ENCODE measurements at regions not wholly inside any gene's neighbourhood (a gene's known extent, or its start where the extent isn't known, plus 50 kb on each side); places are given as distances from the start of the nearest gene placed in this dataset.

DNA sequence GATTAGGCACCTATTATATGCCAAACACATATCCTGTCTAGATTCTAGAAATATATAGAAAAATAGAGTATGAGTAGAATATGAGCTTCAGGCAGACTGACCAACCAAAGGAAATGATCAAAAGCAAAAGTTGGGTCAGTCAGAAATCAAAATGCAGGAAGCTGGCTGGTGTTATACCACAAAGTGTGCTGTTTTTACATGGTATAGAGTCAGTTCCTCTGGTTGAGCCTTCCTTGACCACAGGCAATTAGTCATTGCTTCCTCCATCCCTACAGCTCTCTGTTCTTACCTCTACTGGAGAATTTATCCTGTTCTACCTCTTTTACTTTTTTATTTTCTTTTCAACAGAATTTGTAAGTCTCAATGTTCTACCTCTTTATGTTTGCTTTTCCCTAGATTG is 149.8 kb downstream of the TMCO5A start:
- intact Hi-C loops (cut with DNase I) = no loop called here
- TF ChIP-seq CTCF (IDR thresholded peaks at IDR 0.05; ENCODE audit: borderline replicate concordance, extremely low read depth, insufficient read depth) = no peak
- Histone ChIP-seq H3K27ac (ENCODE audit: low read depth in 2 of 2, low read length in 2 of 2) (no peak overlapping the region), H3K4me1 (ENCODE audit: control insufficient read depth in 2 of 3, insufficient read depth in 2 of 3, low read depth in 1 of 3, low read length in 3 of 3) (no peaks in the 10 kb centered on the region), H3K27me3 (ENCODE audit: control insufficient read depth, insufficient read depth, low read length) (no peaks in the 10 kb centered on the region), H3K9ac (ENCODE audit: low read length in 3 of 3) (no peak overlapping the region), H3K9me3 (ENCODE audit: control insufficient read depth in 2 of 3, insufficient read depth in 1 of 3, low read length in 3 of 3) (no peaks in the 10 kb centered on the region), H3K36me3 (ENCODE audit: control insufficient read depth in 2 of 3, insufficient read depth in 3 of 3, low read length in 3 of 3) (no peaks in the 10 kb centered on the region), H3K4me3 (ENCODE audit: low read length in 3 of 3) (no peak overlapping the region)
- no peak for FAIRE-seq
- DNase-seq = no peak

- intact Hi-C loops (cut with DNase I) = no loop called here
- Histone ChIP-seq H3K27me3 (ENCODE audit: control insufficient read depth, insufficient read depth, low read length) (no peaks in the 10 kb centered on the region), H3K4me3 (ENCODE audit: low read length in 3 of 3) (no peak overlapping the region), H3K4me1 (ENCODE audit: control insufficient read depth in 2 of 3, insufficient read depth in 2 of 3, low read depth in 1 of 3, low read length in 3 of 3) (no peaks in the 10 kb centered on the region), H3K27ac (ENCODE audit: low read depth in 2 of 2, low read length in 2 of 2) (no peak overlapping the region), H3K9me3 (ENCODE audit: control insufficient read depth in 2 of 3, insufficient read depth in 1 of 3, low read length in 3 of 3) (no peaks in the 10 kb centered on the region), H3K9ac (ENCODE audit: low read length in 3 of 3) (no peak overlapping the region), H3K36me3 (ENCODE audit: control insufficient read depth in 2 of 3, insufficient read depth in 3 of 3, low read length in 3 of 3) (no peaks in the 10 kb centered on the region)
- no peak for FAIRE-seq
- no peak for TF ChIP-seq CTCF (IDR thresholded peaks at IDR 0.05; ENCODE audit: borderline replicate concordance, extremely low read depth, insufficient read depth)
- no peak for DNase-seq
Measured at GRCh38 chr15:38085114-38085513, 150.7 kb downstream of the TMCO5A start.

GRCh38 chr15:38085931-38086568 is 151.6 kb downstream of the TMCO5A start:
- Histone ChIP-seq H3K9ac (ENCODE audit: low read length in 3 of 3) (no peak overlapping the region), H3K27ac (ENCODE audit: low read depth in 2 of 2, low read length in 2 of 2) (no peak overlapping the region), H3K4me1 (ENCODE audit: control insufficient read depth in 2 of 3, insufficient read depth in 2 of 3, low read depth in 1 of 3, low read length in 3 of 3) (no peaks in the 10 kb centered on the region), H3K9me3 (ENCODE audit: control insufficient read depth in 2 of 3, insufficient read depth in 1 of 3, low read length in 3 of 3) (no peaks in the 10 kb centered on the region), H3K4me3 (ENCODE audit: low read length in 3 of 3) (no peak overlapping the region), H3K27me3 (ENCODE audit: control insufficient read depth, insufficient read depth, low read length) (no peaks in the 10 kb centered on the region), H3K36me3 (ENCODE audit: control insufficient read depth in 2 of 3, insufficient read depth in 3 of 3, low read length in 3 of 3) (no peaks in the 10 kb centered on the region)
- TF ChIP-seq CTCF (IDR thresholded peaks at IDR 0.05; ENCODE audit: borderline replicate concordance, extremely low read depth, insufficient read depth) = no peak
- intact Hi-C loops (cut with DNase I) = no loop called here
- FAIRE-seq (no peak), DNase-seq (no peak)

- Histone ChIP-seq H3K4me1 (ENCODE audit: control insufficient read depth in 2 of 3, insufficient read depth in 2 of 3, low read depth in 1 of 3, low read length in 3 of 3) (no peaks in the 10 kb centered on the region), H3K9ac (ENCODE audit: low read length in 3 of 3) (no peak overlapping the region), H3K4me3 (ENCODE audit: low read length in 3 of 3) (no peak overlapping the region), H3K27ac (ENCODE audit: low read depth in 2 of 2, low read length in 2 of 2) (no peak overlapping the region), H3K9me3 (ENCODE audit: control insufficient read depth in 2 of 3, insufficient read depth in 1 of 3, low read length in 3 of 3) (no peaks in the 10 kb centered on the region), H3K36me3 (ENCODE audit: control insufficient read depth in 2 of 3, insufficient read depth in 3 of 3, low read length in 3 of 3) (no peaks in the 10 kb centered on the region), H3K27me3 (ENCODE audit: control insufficient read depth, insufficient read depth, low read length) (no peaks in the 10 kb centered on the region)
- intact Hi-C loops (cut with DNase I) = no loop called here
- TF ChIP-seq CTCF (IDR thresholded peaks at IDR 0.05; ENCODE audit: borderline replicate concordance, extremely low read depth, insufficient read depth) = no peak
- no peak for DNase-seq
- no peak for FAIRE-seq
Measured at GRCh38 chr15:38086611-38087010, 152.2 kb downstream of the TMCO5A start.
